T-helper 2 cell treated with Interferon-gamma antibody and Interleukin-4, amounts not matched to agents 5 μg/mL and 100 μg/mL, for 36 hours (primary cell): ENCODE measurements at regions not wholly inside any gene's neighbourhood (a gene's known extent, or its start where the extent isn't known, plus 50 kb on each side); places are given as distances from the start of the nearest gene placed in this dataset.
"Not testable (repeated sequence)": the region's sequence is repeated elsewhere in the genome, so short reads cannot be mapped to it uniquely, and the experiment has no call there.

ENCODE experiments used
- DNase-seq: peaks from one replicate; pipeline ENCODE4 v3.0.0; 2021; ENCODE audit warnings: low spot score
- H3K27ac Mint-ChIP-seq: one replicate; pipeline ENCODE4 v1.8.0; 2021; ENCODE audit warnings: mild to moderate bottlenecking, mixed read lengths
- H3K27me3 Mint-ChIP-seq: one replicate; pipeline ENCODE4 v1.8.0; 2021; ENCODE audit warnings: low read depth, mixed read lengths
- H3K36me3 Mint-ChIP-seq: one replicate; pipeline ENCODE4 v1.8.0; 2021; ENCODE audit warnings: low read depth, mixed read lengths
- H3K4me1 Mint-ChIP-seq: one replicate; pipeline ENCODE4 v1.8.0; 2021; ENCODE audit warnings: low read depth, mixed read lengths
- H3K4me3 Mint-ChIP-seq: one replicate; pipeline ENCODE4 v1.8.0; 2022; ENCODE audit warnings: mild to moderate bottlenecking, moderate library complexity, mixed read lengths
- H3K9me3 Mint-ChIP-seq: one replicate; pipeline ENCODE4 v1.8.0; 2021; ENCODE audit warnings: mixed read lengths

DNA sequence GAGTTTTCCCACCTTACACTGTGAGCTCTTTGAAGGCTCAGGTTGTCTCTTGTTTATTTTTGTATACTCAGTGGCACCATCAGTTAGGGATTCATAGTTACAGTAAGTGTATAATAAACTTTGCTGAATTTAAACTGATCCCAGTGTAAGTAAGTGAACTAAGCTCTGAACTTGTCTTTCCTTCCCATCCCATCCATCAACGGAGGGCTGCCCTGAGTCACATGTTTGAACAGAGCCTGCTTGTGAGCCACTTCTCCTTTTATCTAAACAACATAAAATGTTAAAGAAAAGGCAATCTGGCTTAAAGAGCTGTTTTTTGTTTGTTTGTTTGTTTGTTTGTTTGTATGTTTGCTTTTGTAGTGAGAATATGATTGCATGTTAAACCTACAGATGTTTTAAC is 185.7 kb upstream of the MARCKS start:
- Mint-ChIP-seq H3K4me3 (no peak overlapping the region), H3K36me3 (no peaks in the 10 kb centered on the region), H3K27ac (no peak overlapping the region), H3K27me3 (no peaks in the 10 kb centered on the region), H3K9me3 (no peaks in the 10 kb centered on the region), H3K4me1 (no peaks in the 10 kb centered on the region)
- DNase-seq: no peak

DNA sequence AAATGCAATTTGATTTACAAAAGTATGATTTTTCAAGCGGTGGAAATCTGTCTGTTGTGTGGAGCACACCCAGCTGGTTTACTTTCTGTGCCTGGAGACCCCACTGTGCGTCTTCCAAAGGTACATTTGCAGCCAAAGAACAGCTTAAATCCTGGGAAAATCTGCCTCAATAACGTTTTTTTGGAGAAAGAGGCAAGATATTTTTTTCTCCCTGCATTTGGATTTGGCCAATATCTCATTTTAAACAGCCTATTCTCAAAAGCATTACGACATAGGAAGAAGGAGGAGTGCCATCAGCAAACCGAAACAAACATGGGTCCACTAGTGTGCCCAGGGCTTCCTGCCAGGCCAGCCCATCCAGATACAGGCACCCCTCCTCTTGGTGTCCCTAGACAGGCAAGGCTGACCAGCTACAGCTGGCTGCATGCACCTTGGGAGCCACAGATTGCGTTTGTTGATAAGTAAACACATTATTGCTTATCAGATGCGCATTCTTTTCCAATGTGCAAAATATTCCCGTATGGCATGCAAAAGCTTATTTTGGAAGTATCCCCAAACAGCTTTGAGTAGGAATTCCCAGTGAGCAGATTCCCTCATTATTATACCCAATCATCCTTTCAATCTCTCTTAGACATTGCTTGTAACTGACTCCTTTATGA is 184.5 kb upstream of the MARCKS start:
- Mint-ChIP-seq H3K27me3 (no peaks in the 10 kb centered on the region), H3K9me3 (no peaks in the 10 kb centered on the region), H3K4me3 (no peak overlapping the region), H3K4me1 (no peaks in the 10 kb centered on the region), H3K36me3 (no peaks in the 10 kb centered on the region), H3K27ac (no peak overlapping the region)
- no peak for DNase-seq

DNA sequence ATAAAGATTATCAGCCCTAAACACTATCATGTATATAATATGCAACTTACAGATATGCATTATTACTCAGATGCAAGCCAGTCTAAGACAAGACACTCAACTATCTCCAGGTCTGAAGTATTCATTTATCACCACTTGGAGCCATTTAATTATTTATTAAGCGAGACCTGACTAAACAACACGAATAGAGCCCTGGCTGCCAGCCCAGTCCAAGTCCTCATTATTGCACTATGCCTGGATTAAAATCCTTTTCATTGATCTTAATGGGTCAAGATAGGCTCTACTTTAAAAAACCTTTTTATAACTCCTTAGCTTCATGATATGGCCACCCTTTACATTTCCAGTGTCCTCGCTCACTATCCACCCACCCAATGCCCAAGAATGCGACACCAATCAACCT is 183.1 kb upstream of the MARCKS start:
- Mint-ChIP-seq H3K4me3 (no peak overlapping the region), H3K9me3 (no peaks in the 10 kb centered on the region), H3K27ac (no peak overlapping the region), H3K36me3 (no peaks in the 10 kb centered on the region), H3K4me1 (no peaks in the 10 kb centered on the region), H3K27me3 (no peaks in the 10 kb centered on the region)
- DNase-seq: no peak

DNA sequence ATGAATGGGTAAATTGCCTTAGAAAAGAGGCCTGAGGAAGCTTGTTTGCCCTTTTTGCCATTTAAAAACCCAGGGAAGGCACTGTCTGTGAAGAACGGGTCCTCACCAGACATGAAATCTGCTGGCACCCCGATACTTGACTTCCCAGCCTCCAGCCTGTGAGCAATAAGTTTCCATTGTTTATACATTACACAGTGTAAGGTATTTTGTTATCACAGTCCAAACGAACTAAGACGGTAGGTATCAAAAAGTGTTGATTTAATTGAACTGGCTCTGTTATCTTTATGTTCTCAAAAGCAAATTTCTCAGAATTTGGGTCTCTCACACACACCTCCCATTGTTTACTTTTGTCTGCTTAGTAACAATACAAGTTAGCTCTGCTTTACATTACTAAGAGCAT is 181.1 kb upstream of the MARCKS start:
- DNase-seq: no peak
- Mint-ChIP-seq H3K9me3 (no peaks in the 10 kb centered on the region), H3K27me3 (no peaks in the 10 kb centered on the region), H3K4me3 (no peak overlapping the region), H3K27ac (no peak overlapping the region), H3K4me1 (no peaks in the 10 kb centered on the region), H3K36me3 (no peaks in the 10 kb centered on the region)

DNA sequence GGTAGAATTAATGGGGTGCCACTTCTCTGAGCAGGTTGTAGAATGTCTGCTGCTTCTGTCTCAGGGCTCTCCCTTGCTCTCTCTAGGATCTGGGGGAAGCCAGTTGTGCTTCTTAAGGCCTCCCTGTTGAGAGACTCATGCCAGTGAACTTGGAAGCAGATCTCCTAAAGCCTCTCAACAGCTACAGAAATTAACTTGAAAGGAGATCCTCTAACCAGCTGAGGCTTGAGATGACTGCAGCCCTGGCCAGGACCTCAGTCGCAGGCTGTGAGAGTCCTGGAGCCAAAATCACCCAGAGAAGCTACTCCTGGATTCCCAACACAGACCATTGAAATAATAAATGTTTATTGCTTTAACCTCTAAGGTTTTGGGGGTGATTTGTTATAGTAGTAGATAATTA is 180.2 kb upstream of the MARCKS start:
- Mint-ChIP-seq H3K4me3 (no peak overlapping the region), H3K27me3 (no peaks in the 10 kb centered on the region), H3K4me1 (no peaks in the 10 kb centered on the region), H3K9me3 (no peaks in the 10 kb centered on the region), H3K36me3 (no peaks in the 10 kb centered on the region), H3K27ac (no peak overlapping the region)
- DNase-seq: no peak

DNA sequence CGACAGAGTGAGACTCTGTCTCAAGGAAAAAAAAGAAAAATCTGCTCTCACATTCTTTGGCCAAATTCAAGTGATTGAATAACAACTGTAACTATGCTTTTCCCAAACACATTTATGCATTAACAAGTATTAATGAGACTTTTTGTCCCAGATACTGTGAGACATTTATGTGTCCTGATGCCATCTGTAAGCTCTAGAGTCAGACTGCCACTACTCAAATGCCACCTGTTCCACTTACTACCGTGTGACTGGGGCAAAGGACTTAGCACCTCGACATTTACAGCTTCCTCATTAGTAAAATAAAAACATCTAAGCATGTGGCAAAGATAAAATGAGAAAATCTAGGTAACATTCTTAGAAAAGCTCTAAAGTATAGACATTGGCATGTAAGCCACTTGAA is 178.1 kb upstream of the MARCKS start:
- Mint-ChIP-seq H3K4me3 (no peak overlapping the region), H3K9me3 (no peaks in the 10 kb centered on the region), H3K27ac (no peak overlapping the region)

DNA sequence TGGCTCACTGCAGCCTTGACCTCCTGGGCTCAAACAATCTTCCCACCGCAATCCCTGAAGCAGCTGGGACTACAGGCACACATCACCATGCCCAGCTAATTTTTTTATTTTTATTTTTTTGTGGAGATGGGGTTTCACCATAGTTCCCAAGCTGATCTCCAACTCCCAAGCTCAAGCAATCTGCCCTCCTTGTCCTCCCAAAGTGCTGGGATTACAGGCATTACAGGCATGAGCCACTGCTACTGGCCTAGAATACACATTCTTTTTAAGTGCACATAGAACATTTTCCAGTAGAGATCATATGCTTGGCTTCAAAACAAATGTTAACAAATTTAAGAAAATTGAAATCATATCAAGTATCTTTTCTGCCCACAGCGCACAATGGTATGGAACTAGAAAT is 176.8 kb upstream of the MARCKS start:
- DNase-seq: no peak
- no peak overlapping the region for H3K27ac Mint-ChIP-seq
- H3K4me1 Mint-ChIP-seq: no peaks in the 10 kb centered on the region
- H3K27me3 Mint-ChIP-seq: no peaks in the 10 kb centered on the region
- no peaks in the 10 kb centered on the region for H3K36me3 Mint-ChIP-seq
- no peaks in the 10 kb centered on the region for H3K9me3 Mint-ChIP-seq
- H3K4me3 Mint-ChIP-seq: no peak overlapping the region

More for the DNA sequence above, 178.1 kb upstream of the MARCKS start:
- Mint-ChIP-seq H3K4me1 (no peaks in the 10 kb centered on the region), H3K27me3 (no peaks in the 10 kb centered on the region), H3K36me3 (no peaks in the 10 kb centered on the region)
- DNase-seq: no peak

DNA sequence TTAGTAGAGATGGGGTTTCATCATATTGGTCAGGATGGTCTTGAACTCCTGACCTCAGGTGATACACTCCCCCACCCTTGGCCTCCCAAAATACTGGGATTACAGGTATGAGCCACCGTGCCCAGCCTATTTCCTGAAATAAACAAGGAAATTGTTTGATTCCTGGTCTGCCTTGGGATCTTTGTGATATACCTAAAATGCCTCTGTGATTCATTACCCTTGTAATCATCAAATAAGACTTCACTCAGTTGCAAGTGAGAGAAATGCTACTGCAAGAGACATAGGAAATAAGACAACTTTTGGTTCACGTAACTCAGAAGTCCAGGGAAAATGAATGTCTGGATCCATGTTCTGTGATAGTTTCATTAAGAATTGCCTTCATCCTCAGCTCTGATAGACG is 173.2 kb upstream of the MARCKS start:
- Mint-ChIP-seq H3K9me3 (no peaks in the 10 kb centered on the region), H3K27me3 (no peaks in the 10 kb centered on the region), H3K36me3 (no peaks in the 10 kb centered on the region), H3K4me3 (no peak overlapping the region), H3K4me1 (no peaks in the 10 kb centered on the region), H3K27ac (no peak overlapping the region)
- DNase-seq: no peak

DNA sequence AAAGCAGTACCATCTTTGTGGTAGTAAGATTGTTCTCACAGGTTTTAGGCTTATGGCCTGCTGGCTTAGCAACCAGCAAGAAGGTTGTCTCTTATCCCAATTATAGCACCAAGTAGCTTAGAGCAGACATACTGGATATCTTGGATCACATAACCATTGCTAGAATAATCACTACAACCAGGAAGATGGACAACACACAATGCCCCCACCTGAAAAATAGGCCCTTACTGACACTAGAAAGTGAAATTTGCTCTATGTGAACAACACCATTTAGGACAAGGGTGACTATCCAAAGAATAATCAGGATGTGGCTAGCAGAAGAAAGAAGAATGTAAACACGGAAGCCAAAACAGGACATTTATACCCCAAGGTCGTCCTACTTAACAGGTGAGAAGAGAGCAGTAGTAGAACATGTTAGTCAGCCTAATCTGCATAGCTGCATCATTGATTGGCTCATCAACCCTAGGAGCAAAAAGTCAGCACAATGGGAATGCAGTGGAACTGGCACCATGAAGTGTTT is 172.7 kb upstream of the MARCKS start:
- H3K9me3 Mint-ChIP-seq: no peaks in the 10 kb centered on the region
- H3K4me1 Mint-ChIP-seq: no peaks in the 10 kb centered on the region
- no peaks in the 10 kb centered on the region for H3K36me3 Mint-ChIP-seq
- H3K27ac Mint-ChIP-seq: no peak overlapping the region
- DNase-seq: no peak
- no peak overlapping the region for H3K4me3 Mint-ChIP-seq
- no peaks in the 10 kb centered on the region for H3K27me3 Mint-ChIP-seq

DNA sequence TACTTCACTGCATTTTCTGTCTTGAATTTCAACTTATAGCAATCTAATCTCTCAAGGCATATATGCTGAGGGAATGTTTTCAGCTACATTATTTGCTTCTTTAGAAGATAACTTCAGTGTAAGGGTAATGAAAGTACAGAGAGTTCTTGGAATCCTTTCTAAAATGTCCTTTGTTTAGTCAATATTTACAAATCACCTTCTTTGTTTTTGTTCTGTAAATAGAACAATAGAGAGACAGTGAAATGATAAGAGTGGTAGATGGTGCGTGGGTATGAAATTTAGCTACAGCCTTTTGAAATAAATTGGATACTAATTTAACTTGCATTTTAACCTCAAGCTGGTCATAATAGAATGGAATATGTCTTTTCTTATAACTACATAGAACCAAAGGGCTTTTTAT is 171.1 kb upstream of the MARCKS start:
- H3K27me3 Mint-ChIP-seq: no peaks in the 10 kb centered on the region
- H3K27ac Mint-ChIP-seq: no peak overlapping the region
- H3K4me1 Mint-ChIP-seq: no peaks in the 10 kb centered on the region
- H3K9me3 Mint-ChIP-seq: no peaks in the 10 kb centered on the region
- DNase-seq: no peak
- H3K4me3 Mint-ChIP-seq: no peak overlapping the region
- no peaks in the 10 kb centered on the region for H3K36me3 Mint-ChIP-seq

DNA sequence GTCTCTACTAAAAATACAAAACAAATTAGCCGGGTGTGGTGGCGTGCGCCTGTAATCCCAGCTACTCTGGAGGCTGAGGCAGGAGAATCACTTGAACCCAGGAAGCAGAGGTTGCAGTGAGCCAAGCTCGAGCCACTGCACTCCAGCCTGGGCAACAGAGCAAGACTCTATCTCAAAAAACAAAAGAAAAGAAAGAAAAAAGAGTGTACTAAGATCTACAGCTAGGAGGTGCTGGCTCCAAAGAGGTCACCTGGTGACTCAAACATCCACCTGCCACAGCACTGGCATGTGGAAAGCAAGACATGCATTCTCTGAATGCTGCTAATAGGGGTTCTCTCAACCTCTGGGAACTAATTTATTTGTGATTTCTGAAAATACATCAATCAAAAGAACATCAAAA is 167.5 kb upstream of the MARCKS start:
- H3K9me3 Mint-ChIP-seq, H3K4me1 Mint-ChIP-seq, H3K27me3 Mint-ChIP-seq, H3K4me3 Mint-ChIP-seq, H3K36me3 Mint-ChIP-seq, DNase-seq, H3K27ac Mint-ChIP-seq: not testable (repeated sequence)

DNA sequence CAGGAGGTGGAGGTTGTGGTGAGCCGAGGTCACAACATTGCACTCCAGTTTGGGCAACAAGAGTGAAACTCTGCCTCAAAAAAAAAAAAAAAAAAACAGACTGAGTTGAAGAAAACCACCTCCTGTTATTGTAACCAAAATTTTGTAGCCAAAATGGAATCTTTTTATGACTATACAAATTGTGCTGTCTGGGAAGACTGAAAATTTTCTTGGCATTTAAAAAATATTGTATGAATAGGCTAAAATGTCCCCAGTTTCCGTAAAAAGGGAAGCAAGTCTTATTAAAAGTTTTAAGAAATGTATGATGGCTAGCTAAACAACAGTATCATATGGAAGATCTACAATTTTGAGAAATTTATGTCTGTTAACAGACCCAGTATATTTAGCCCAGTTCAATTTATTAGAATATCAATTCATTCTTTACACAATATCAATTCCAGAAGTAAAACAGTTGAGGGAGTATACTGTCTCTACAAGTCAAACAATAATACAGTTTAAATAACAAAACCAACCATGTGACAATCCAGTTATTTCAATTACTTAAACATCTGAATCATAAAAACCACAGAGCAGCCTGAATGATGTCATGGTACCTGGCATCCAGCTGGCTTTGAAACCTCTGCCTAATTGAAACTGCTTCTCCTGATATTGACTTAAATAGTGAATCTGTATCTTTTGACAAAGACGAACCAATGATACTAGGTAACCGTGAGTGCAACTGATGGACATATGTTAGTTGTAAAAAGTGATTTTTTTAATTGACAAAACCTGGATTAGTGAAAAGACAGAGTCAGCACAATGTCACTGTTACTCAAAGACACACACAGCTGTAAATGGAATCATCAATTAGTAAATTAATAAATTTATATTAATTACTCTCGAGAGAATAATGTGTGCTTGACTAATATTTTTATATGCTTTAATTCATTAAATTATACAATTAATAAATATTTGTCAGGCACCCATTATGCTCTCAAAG is 166.6 kb upstream of the MARCKS start:
- Mint-ChIP-seq H3K27me3 (no peaks in the 10 kb centered on the region), H3K36me3 (no peaks in the 10 kb centered on the region), H3K4me1 (no peaks in the 10 kb centered on the region), H3K9me3 (no peaks in the 10 kb centered on the region), H3K4me3 (no peak overlapping the region), H3K27ac (no peak overlapping the region)
- no peak for DNase-seq

DNA sequence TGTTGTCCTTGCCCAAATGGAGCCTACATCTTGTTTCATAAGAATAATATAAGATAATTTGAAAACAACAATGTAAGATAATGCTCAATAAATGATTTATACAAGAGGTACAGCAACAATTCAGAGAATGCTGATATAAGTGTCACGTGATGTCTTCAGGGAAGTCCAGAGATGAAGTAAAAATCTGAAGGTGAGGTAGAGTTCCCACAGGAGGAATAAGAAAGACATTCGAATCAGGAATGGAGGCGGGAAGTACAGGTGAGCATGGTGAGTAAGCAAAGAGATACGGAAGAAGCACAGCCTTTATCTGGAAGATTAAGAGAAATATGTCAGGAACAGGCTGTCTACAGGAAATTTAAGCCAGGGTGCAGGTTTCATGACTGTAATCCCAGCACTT is 165.9 kb upstream of the MARCKS start:
- no peak for DNase-seq
- Mint-ChIP-seq H3K9me3 (no peaks in the 10 kb centered on the region), H3K36me3 (no peaks in the 10 kb centered on the region), H3K27me3 (no peaks in the 10 kb centered on the region), H3K4me1 (no peaks in the 10 kb centered on the region), H3K27ac (no peak overlapping the region), H3K4me3 (no peak overlapping the region)

DNA sequence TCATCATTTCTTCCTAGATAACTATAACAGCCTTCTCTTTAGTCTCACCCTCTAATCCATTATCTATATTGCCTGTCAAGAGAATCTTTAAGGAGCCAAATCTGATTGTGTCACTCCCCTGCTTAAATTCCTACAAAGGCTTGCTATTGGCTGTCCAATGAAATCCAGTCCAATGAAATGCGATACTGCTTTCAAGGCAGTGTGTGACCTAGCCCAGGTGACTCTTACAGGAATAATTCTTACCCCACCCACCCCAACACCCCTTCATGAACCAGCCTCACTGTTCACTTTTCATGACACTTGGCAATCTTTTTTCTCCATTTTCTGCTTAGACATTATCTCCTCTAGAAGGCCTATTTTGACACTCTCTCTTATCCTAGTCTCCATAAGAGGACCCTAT is 163.3 kb upstream of the MARCKS start:
- no peak for DNase-seq
- Mint-ChIP-seq H3K9me3 (no peaks in the 10 kb centered on the region), H3K4me1 (no peaks in the 10 kb centered on the region), H3K4me3 (no peak overlapping the region), H3K27me3 (no peaks in the 10 kb centered on the region), H3K27ac (no peak overlapping the region), H3K36me3 (no peaks in the 10 kb centered on the region)
